H4 (cell line): ENCODE measurements at regions not wholly inside any gene's neighbourhood (a gene's known extent, or its start where the extent isn't known, plus 50 kb on each side); places are given as distances from the start of the nearest gene placed in this dataset.

ENCODE experiments used
- DNase-seq: peaks from one replicate; pipeline ENCODE4 v3.0.0-alpha.2; 2015; ENCODE audit warnings: low spot score

DNA sequence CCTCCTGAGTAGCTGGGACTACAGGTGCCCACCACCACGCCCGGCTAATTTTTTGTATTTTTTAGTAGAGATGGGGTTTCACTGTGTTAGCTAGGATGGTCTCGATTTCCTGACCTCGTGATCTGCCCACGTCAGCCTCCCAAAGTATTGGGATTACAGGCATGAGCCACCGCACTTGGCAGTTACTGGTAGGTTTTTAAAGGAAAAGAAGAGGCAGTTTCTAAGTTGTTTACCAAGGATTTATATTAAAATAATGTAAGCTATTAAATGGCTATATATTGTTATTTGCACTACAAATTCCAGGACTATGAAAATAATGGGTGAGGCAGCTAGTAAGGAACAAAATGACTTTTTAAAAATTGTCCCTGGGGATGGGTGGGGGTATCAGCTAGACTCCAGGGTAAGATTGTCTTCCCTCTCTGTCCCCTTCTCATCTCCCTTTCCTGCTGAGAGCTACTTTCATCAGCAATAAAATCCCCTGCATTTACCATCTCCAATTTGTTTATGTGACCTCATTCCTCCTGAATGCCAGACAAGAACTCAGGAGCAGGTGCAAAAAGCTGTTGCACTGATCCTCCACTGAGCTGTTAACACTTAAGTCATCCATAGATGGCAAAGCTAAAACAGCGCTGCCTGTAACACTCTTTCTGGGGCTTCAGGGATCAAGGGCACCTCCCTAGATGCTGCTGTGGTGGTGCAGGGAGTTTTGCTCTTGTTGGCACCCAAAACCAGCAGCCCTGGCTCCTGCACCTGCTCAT is 165.2 kb downstream of the ZPLD1 start:
- no peak for DNase-seq

DNA sequence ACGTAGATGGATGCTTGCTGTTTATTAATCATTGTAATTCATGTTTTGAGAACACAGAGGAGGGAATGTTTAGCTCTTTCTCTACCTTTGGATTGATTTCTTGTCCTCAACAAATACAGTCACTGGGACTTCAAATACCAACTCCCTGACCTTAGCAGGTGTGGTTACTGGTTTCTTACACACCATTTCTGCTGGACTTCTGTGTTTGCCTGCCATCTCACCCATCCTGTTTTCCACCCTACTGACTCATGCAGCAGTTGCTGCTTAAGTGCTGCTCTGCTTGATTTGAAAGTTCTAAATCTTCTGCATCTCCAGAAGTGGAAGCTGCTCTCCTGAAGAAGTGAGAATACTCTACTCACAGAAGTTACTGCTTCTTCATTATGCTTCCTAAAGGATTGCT is 170.3 kb downstream of the ZPLD1 start:
- no peak for DNase-seq

DNA sequence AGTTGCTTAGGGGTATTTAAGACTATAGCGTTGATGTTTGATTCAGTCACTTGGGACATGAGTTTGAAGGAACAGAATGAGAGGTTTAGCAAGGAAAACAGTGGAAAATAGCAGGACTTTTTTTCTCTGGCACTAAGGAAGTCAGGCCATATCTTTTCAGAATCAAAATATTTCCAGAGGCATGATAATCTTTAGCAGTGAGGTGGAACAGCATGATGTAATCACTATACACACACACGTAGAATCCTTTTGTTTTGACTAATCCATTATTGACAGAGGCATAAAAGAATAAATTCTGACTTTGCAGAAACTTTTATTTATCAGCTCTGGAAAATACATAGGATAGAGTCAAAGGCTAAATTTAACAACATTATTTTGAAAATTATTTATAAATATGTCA is 174.1 kb downstream of the ZPLD1 start:
- no peak for DNase-seq

DNA sequence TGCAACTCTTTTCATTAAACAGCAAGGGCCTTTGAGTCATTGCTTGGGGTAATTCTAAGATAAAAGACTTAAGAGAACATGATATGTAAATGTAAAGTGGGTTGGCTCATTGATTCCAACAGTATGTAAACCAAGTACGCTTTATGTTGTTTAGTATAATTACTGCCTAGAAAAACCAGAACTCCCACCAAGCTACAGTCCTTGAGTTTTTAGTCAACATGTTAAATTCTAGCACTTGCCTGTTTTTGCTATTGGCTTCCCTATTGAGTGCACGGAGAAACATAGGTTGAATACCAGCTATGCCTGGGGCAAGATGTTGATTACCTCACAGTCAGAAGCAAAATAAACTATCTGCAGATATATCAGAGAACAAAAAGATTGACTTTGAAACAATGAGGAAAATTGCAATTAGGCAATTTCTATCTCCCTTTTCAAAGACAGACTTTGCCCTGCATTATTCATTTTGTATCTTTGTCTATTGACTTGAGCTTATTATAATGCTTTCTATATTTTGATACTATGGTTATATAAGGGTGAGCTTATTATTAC is 179.3 kb downstream of the ZPLD1 start:
- DNase-seq, result no peak

DNA sequence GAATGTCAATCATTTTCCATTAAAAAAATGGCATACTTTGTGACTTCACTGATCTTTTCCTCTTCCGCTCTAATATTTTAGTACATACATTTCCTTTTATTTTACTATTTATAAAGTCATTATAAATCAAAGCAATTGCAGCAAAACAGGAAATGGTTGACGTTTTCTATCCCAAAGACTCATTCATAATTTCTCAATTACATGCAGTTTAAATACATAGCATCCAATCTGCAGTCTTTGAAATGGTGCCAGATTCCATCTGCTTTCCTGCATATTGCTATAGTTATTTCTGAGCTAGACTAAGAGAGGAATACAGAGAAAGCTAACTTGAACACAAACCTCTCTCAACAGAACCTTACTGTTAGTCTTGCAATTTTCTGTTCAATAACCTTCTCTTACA is 179.8 kb downstream of the ZPLD1 start:
- no peak for DNase-seq

DNA sequence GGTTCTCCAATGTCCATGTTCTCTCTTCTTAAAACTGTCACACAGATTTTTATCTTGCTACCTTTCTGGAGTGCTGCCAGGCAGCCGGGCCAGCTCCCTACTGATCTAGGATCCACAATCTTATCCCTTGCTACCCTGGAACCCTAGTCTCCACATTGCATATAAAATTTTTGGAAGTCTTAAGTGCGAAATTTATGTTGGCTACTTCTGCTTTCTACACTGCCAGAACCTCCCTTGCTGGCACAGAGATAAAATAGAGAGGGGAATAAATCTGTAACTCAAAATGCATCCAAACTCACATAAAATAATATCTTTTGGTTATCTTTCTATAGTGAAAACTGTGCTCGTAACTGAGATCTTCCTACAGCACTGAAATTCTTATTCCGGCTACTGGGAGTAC is 182.6 kb downstream of the ZPLD1 start:
- DNase-seq, result no peak

DNA sequence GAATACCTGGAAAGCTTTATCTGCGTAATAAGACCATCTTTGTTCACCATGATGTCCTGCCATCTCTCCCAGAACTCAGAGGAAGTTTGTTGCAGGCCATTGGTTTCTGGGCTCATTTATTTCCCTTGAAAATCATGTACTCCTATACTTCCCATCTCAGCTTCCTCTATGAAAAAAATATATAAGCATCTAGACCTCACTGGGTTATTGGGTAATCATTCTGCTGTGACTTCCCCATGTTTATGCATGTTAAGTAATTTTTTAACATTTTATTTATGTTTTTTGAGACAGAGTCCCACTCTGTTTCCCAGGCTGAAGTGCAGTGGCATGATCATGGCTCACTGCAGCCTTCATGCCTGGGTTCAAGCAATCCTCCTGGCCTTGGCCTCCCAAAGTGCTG is 184.5 kb downstream of the ZPLD1 start:
- DNase-seq, result no peak

DNA sequence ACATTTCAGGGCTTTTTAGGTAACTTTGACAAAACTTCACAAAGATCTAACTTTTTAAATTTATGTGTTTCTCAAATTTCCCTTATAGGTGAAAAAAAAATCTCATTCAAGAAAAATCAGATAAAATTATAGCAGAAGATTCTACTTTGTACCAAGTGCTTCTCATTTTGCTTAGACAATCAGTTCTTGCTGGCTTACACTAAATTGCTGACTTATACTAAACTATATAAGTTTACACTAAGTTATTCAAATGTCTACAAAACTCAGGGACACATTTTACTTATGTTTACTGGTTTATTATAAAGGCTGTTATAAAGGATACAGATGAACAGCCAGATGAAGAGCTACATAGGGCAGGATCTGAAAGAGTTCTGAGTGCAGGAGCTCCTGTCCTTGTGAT is 195.1 kb downstream of the ZPLD1 start:
- DNase-seq, result no peak

DNA sequence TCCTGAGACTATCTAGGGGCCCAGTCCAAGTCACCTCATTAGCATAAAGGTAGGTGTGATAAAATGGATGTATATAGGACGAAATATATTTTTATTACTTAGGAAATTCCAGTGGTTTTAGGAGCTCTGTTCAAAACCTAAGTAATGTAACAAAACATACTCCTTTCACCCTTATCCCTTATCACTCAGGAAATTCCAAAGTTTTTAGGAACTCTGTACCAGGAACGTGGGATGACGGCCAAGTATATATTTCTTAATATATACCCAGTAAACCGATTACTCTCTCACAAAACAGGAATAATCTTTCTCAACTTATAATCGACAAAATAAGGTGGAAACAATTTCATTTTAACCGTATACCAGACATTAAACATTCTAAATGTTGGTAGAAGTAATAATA is 195.7 kb downstream of the ZPLD1 start:
- no peak for DNase-seq

DNA sequence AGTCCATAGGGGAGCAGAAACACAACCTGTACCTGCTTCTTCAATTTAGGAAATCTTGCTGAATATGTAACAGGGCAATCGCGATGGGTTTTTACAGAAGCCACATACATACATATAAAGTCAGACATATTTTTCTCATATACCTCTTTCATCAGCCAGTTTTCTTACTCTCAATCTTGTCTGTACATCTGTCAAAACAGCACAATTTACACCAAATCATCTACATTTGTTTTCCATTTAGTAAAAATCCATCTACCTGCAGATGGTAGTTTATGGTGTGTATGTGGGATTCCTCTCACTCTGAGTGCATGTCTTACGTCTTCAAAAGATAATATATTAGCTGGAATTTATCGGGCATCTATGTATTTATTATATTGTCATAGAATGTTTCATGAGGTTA is 208.7 kb downstream of the ZPLD1 start:
- DNase-seq, result no peak

DNA sequence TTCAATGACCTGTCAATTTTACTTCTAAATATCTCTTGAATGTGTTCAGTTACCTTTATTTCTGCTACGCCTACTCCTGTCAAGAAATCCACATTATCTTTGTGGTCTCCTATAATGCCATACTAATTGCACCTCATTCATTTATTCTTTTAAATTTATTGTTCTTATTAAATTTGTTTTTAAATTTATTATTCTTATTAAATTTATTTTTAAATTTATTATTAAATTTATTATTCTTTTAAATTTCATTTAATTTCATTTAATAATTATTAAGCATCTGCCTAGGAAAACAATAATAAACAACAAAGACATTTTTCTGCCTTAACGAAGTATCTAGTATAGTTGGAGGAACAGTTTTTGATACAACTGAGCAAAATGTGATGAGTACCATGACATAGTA is 211.7 kb downstream of the ZPLD1 start:
- no peak for DNase-seq

DNA sequence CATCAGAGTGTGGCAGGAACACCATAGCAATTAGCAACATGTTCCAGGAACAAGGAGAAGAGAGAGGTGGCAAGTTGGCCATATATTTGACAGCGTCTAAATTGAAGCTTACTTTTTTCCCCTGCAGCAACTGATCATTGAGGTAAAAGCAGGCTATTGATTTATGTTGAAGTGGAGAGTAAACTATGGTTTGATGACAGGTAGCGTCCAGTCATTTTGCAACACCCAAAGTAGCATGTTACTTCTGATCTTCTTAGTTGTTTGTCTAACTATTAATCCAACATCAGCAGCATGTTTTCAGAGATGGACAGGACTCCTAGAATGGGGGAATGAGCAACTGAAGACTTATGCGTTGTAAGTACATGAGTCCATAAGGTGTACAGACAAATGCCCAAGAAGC is 225.8 kb downstream of the ZPLD1 start:
- DNase-seq, result no peak

DNA sequence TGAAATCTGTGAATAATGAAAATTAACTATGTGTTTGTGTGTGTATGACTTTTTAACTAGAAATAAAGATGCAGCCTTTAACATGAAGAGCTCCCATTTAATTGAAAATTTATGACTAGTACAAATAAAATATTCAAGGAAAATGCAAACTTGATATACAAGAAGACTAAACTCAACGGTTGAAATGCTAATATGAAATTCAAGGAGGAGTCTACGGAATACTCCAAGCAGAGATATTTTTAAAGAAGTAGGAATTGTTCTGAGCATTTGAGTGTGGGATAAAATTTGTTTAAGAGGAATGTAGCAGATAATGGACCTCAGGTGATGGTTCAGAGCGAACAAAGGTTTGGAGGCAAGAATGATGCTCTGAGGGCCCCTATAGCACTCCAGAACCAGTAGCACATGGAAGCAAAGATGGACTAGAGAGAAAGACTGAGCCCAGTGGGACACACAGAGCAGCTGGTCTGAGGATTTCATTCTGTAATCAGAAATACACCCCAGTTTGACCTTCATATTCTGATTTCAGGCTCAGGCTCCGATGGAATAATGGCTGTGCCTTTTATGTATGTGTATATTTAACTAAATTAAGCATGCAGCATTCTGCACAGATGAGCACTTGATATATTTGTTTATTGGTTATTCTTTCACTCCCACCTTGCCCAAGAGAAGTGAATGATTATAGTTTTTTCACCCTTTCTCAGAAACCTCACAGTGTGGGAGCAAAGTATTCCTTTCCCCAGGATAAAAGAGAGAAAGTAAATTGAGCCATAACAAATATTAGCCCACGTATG is 227.1 kb downstream of the ZPLD1 start:
- no peak for DNase-seq

DNA sequence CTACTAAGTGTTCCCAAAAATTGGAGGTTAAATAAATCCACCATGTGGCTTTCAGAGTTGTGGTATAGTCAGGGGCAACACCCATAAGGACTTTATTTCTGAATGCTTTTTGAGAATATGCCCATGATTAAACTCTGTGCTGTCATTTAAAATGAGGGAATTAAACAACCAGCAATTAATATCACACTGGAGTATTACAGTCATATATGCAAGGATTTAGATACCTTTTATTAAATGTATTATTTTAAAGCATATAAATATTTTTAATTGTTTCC is 227.6 kb downstream of the ZPLD1 start:
- DNase-seq, result no peak

DNA sequence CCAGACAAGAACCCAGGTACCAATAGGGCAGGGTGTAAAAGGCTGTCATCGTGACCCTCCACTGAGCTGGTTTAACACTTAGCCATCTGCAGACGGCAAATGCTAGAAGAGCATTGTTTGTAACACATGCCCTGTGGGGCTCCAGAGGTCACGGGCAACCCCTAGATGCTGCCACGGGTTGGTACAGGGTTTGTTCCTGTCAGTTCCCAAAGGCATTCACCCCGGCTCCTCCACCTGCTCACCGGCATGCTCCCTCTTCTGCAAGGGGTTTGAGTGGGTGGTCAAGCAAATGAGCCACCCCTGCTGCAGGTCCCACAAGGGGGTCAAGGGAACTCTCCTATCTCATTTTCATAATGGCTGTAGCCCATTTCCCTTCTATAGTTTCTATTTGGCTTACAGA is 229.3 kb downstream of the ZPLD1 start:
- DNase-seq, result no peak

DNA sequence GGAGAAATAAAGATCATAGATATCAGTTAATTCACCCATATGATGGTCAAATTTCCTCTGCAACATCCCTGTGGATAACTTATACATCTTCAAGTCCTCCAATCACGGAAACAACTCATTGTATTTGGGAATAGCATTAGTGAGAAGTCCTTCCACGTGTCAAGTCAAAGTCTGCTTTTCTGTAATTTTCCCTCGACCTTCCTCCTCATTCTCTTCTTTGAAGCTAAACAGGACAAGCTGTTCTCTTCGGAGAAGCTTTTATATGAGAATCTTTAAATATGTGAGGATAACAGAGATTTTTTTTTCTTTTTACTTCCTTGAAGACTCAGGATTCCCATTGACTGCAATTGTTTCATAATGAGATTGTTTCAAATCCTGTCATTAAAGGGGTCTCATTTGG is 230.4 kb downstream of the ZPLD1 start:
- DNase-seq, result no peak

DNA sequence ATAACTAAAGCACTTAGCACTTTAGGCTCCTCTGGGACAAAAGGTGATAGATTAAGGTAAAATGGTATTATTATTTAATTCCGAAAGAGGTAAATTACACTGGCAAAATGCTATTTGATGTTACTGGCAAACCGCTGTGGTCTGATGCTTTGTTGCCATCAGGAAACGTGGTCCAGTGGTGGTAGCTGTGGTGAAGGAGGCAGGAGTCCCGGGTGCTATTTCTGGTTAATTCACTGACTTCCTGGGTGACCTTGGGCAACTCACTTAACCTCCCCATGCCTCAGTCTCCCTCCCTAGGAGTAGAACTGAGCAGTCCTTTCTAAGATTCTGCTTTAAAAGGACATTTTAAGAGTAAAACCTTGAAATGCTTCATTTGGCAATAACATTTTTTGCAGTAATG is 233.4 kb downstream of the ZPLD1 start:
- DNase-seq, result no peak

DNA sequence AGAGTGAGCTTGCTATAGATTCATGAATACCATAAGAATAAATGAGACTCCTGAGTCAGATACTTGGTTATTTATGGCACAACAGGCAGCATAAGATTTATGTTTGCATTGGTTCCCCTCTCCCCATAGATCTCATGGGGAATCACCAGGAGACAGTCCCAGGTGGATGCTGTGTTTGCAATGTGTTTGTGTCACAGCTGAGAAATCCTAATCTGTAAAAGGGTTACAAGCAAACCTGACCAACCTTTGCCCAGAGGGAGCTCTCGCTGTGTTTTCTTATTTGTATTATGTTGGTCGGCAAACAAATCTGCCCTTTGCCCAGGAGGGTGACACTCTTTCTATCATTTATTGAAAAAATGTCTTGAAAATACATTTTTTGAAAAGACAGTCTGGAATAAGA is 236.2 kb downstream of the ZPLD1 start:
- no peak for DNase-seq

DNA sequence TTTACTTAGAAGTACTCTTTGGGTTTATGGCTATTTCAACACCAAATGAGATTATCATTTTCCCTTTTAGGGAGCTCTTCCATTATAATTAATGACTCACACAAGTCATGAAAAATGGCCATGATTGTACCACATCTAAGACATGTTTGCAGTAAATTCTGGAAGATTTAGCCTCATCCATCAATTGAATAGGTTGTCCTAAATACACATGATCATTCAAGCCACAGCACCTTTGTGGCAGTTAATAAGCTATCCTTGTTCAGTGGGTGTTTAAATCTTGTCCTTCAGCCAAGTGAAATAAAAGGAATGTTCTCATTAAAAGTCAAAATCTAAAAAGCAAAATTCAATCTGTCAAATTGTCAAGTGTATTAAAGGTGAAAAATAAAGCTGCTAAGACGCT is 237.5 kb downstream of the ZPLD1 start:
- no peak for DNase-seq

DNA sequence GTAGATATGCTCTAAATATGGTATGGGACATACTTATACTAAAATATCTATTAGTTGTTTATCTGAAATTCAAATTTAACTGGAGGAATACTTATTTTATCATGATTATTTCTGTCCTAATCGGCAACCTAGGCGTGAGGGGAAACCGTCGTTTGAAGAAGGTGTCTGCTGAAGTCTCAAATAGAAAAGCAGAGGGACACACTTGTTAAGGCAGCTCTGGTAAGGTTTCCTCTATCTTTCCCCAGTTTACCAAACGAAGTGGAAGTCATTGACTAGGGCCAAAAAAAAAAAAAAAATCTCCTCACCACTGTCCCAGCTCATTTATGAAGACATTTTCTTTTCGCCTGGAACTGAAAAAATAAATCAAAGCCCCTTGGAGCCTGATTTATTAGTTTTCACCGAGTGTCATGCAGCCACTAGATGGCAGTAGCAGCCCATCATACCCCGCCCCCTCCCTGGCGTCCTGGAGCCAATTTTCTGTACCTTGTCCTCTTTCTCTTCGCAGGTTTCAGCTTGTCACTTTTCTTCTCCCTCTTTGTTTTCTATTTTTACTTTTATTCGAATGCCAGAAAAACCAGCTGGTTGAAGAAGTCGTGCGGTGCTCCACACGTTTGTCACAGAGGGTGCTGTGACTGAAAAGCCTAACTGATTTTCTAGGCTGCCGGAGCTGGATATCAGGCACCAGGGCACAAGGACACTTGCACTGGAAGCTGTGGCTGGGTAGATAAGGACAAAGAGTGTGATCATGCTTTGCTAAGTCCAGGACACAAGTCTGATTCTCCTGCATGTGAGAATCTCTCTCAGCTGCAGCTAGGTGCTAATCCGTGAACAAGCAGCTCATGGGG is 238.7 kb downstream of the ZPLD1 start:
- peak; percentile 51 for DNase-seq

DNA sequence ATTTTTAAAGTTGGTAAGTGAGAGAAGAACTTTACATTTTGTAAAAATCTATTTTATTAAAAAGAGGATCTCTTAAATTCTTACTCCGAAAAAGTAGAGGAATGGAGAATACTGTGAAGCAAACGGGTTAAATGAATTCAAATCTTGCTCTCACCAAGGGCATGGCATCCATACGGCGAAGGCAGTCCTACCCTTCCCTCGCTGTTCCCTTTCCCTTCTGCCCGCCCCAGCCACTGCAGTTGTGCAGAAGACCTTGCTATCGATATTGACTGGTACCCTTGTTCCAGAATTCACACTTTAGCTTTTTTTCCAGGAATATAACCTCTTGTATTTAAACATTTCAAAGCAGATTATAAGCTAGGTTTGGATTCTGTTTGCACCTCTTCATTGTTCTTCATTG is 239.5 kb downstream of the ZPLD1 start:
- DNase-seq, result no peak

DNA sequence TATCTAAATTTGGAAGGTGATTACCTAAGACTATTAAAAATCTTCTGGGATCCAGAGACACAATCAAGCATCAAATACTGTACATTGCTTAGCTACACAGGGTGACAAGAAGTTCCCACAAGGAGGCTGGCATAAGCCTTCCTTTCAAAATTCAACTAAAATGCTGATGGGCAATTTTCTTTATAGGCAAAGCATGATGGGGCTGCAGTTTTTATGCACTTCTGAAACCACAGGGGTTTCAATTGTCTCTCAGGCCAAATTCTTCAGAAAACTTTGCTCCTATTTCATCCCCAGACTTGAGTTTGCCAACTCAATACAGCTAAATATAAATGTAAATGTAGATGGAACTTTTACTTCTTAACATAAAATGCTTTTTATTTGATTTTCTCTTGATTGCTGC is 241.6 kb downstream of the ZPLD1 start:
- DNase-seq, result no peak

DNA sequence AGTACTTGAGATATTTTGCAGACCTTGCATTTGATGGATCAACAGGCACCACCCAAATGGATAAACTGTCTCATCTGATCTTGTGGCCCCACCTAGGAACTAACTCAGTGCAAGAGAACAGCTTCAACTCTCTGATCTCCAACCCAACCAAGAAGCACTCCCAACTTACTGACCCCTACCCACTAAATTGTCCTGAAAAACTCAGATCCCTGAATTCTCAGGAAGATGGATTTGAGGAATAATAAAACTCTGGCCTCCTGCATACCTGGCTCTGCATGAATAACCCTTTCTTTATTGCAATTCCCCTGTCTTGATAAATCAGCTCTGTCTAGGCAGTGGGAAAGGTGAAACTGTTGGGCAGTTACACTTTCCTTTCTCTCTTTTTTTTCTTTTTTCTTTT is 247.9 kb downstream of the ZPLD1 start:
- DNase-seq, result no peak
